Germinal center (tissue), 1 donor: ENCODE measurements at regions not wholly inside any gene's neighbourhood (a gene's known extent, or its start where the extent isn't known, plus 50 kb on each side); places are given as distances from the start of the nearest gene placed in this dataset.

Experiments
- DNase-seq: peaks from one replicate; pipeline ENCODE4 v3.0.0; 2012; ENCODE audit warnings: mixed read lengths, low spot score

- DNase-seq = no peak
Observed at GRCh38 chr6:11925805-11926204, 86.3 kb upstream of the HIVEP1 start.

GRCh38 chr6:11923621-11924020 lies 88.5 kb upstream of the HIVEP1 start:
- no peak for DNase-seq

GRCh38 chr6:11922901-11923300 lies 89.2 kb upstream of the HIVEP1 start:
- no peak for DNase-seq

GRCh38 chr6:11921751-11922150 lies 90.4 kb upstream of the HIVEP1 start:
- no peak for DNase-seq

GRCh38 chr6:11921017-11921438 lies 91.1 kb upstream of the HIVEP1 start:
- no peak for DNase-seq

GRCh38 chr6:11920566-11920965 lies 91.5 kb upstream of the HIVEP1 start:
- no peak for DNase-seq

GRCh38 chr6:11919771-11920440 lies 92.2 kb upstream of the HIVEP1 start:
- no peak for DNase-seq

- no peak for DNase-seq
Observed at GRCh38 chr6:11918739-11919605, 93.1 kb upstream of the HIVEP1 start.

- no peak for DNase-seq
Observed at GRCh38 chr6:11917951-11918738, 94.0 kb upstream of the HIVEP1 start.

- DNase-seq = no peak
Observed at GRCh38 chr6:11912420-11912819, 99.7 kb upstream of the HIVEP1 start.

GRCh38 chr6:11911538-11911937 lies 100.6 kb upstream of the HIVEP1 start:
- DNase-seq = no peak

- no peak for DNase-seq
Observed at GRCh38 chr6:11909696-11910132, 102.4 kb upstream of the HIVEP1 start.

GRCh38 chr6:11908436-11909105 lies 103.5 kb upstream of the HIVEP1 start:
- DNase-seq = no peak

- no peak for DNase-seq
Observed at GRCh38 chr6:11903645-11904044, 108.5 kb upstream of the HIVEP1 start.

GRCh38 chr6:11902527-11902926 lies 109.6 kb upstream of the HIVEP1 start:
- no peak for DNase-seq

- no peak for DNase-seq
Observed at GRCh38 chr6:11900662-11901598, 111.2 kb upstream of the HIVEP1 start.

- DNase-seq = no peak
Observed at GRCh38 chr6:11899645-11900044, 112.5 kb upstream of the HIVEP1 start.

- no peak for DNase-seq
Observed at GRCh38 chr6:11894212-11894611, 115.6 kb upstream of the ADTRP start.

GRCh38 chr6:11891547-11891946 lies 112.9 kb upstream of the ADTRP start:
- DNase-seq = no peak

GRCh38 chr6:11890849-11891248 lies 112.2 kb upstream of the ADTRP start:
- DNase-seq = no peak

- no peak for DNase-seq
Observed at GRCh38 chr6:11890209-11890608, 111.6 kb upstream of the ADTRP start.
